GM19395 (cell line): ENCODE measurements at regions not wholly inside any gene's neighbourhood (a gene's known extent, or its start where the extent isn't known, plus 50 kb on each side); places are given as distances from the start of the nearest gene placed in this dataset.
"Not testable (repeated sequence)": the region's sequence is repeated elsewhere in the genome, so short reads cannot be mapped to it uniquely, and the experiment has no call there.

Source experiments
- ATAC-seq: cut with Tn5 transposase; IDR thresholded peaks from one replicate; pipeline ENCODE4 v1.9.1; 2021; ENCODE audit warnings: mild to moderate bottlenecking, moderate library complexity; ENCODE audit not compliant: unreplicated experiment

DNA sequence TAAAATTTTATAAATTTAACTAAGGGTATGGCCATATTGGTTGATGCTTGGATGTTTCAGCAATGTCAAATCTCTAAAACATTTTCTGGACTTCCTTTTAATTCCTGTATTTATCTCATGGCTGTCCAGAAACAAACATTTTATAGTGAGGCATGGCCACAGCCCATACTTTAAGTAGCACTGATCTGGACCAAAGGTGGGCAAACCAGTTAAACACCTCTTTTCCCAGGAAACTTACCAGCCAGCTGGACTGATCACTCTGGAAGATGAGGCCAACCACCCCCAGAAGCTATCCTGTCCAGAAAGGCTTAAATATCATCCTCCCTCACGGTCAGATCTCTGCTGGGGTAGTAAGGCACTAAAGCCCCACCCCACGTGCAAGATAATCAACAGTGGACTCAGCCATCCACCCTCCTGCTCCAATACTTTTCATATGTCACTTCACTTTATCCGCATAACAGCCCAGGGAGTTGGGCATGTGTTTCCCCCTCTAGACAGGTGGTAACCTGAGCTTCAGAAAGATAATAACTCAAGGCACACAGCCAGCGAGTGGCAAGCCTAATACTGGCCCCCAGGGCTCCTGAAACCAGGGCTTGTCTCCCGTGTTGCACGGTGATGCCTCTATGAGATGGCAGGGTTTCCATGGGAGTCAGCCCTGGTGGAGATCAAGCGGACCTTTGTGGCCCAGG is 120.5 kb upstream of the NGF start:
- ATAC-seq, result no peak

DNA sequence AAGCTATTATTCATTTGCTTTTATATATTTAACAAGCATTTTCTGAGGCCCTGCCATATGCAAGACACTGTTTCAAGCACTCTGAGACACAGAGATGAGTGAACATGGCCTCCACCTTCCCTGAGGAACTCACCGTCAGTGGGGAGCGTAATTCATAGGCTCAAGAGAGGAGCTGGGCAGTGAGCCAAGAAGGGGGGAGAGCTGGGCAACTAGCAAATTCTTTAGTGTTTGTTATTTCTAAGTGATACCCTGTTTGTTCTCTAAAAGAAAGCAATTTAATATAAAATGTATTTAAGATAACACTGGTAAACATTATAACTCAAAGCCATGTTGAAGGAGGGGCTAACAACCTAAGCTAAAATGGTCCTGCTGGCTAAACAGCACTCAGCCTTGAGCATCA is 119.2 kb upstream of the NGF start:
- ATAC-seq, result no peak

DNA sequence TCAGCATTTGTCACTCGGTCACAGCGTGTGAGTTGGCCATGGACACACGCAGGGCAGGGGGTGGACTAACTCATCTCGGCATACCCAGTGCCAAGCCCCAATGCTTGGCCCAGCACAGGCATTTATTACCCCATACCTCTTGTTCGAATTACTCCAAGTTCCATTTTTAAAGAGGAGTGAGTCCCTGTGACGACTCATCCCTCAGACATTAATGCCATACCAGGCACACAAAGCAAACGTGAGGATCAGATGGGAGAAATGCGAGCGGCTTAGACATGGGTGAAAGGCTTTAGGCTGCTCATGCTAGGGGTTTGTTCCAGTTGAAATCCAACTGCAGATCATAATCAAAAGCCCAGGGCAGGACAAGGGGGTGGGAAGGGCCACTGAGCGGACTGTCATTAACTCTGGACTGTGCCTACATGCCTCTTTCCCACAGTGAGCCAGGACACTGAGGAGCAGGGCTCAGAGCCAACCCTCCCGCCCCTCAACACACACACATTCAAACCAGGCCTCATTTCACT is 118.5 kb upstream of the NGF start:
- no peak for ATAC-seq

DNA sequence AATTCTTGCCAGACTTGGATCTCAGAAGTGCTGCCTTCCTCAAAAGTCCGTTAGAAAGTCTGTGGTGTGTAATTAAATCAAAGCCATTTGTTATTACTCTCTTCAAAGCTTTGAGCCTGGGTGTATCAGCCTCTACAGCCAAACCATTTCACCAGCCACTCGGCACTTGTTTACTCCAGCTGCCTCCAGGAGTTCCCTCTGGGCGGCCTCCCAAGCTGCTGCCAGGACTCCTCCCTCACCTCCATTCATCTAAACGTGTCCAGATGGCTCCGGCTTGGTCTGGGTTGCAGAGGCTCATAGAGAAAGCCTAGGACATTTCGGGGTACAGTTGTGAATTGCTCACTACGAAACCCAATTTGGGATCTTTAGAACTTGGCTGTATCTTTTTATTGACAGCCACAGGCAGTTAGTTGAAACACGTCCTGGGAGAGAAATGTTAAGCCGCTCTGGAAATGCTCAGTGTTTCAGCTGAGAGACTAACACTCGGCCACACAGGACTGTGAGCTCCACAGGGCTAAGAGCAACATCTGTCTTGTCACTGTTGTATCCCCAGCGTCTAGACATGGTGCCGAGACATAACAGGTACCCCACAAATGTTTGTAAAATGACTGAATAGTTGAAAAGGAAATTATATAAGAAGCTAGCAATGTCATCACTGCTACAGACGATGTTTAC is 116.9 kb upstream of the NGF start:
- ATAC-seq, result no peak

DNA sequence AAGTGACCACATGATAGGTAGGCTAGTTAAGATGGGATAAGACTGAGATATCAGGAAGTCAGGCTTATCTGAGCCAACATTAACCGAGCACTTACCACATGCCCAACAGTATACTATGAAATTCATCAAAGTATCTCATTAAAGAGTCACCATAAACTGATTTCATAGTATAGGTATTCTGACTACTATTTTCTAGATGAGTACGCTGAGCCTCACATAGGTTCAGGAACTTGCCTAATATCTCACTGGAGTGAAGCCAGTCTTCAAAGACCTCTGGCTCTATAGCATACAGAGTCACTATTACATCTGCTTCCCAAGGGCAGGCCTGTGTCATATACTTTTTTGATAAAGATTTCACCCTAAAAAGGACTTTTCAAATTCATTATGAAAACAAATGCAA is 115.6 kb upstream of the NGF start:
- ATAC-seq, result no peak

DNA sequence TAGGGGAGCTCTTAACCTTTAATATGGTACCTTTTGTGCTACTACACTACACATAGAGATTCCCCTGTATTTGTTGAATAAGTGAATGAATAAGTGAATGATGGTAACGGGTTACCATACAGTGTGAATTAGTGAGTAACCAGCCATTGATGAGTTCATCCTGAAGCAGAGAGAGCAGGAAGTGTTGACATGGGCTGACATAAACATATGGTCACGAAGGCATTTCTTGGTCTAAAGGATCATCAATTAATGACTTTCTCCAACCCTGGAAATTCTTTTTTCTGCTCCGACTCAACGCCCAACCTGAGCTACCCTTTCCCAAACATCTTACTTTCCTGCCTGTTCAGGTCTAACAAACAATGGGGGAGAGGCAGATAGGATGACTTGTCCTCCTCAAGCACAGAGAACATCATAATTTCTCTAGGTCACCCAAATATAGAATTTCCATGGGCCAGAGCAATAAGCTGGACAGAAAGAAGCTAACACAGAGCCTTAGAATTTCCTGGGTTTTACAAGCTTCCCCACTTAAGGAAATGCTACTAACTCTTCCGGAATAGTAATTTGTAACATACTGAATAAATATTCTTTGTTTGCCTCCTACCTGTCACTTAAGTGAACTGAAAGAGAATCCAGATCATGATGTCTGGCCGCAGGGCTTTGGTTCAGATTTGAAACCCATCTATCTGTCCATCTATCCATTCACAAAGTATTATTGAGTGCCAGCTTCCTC is 114.7 kb upstream of the NGF start:
- ATAC-seq, result no peak

DNA sequence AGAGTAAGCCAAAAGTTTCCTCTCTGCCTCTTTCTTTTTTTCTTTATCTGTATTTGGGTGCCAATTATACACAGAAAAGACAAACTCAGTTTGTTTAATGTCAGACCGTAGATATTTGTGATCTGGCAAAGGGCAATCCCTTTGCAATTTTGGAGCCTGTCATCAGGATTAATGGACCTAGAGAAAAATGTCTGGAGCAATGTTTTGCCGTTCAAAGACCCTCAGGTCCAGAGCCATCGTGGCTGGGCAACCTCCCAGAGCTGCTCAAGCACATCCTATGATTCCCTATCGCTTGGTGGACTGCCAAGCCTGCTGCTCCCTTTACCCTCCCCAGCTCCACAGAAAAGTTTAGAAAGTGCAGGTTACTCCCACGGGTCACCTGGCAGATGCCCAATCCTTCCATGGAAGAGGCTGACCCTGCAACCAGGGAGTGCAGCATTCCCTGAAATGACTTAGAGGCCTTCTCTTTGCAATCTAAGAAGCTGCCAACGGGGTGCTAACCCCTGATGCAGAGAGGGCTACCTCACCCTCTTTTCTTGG is 112.5 kb upstream of the NGF start:
- no peak for ATAC-seq

DNA sequence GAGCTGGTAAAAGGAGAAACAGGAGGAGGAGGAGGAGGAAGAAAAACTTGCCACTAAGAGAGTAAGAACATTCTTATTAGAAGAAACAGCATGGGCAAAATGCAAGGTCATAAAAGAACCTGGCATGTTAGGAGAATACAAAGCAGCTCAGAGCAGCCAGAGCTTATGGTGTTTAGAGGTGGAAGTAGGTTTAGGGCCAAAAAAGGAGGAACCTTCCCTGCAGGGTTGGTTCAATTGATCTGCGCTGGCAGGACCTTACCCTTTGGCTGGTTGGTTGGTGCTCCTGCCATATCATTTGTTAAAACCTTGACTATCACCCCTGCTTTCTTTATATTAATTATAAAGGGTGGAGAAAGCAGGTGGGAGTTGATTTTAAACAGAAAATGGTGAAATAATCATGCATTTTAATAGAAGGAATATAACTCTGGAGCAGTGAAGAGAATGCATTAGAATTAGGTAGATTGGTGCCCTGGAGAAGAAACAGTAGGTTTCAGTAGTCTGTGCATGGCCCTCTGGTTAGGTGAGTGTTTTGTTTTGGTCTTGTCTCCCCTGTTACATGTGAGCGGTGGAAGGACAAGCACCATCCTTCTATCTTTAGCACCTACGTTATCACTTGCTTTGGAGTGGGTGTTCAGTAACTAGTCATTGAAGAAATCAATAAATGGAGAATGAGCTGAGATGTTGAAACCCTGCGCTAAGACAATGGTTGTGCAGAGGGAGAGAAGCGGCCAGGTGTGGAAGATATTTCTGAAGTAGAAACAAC is 110.4 kb upstream of the NGF start:
- ATAC-seq, result no peak

DNA sequence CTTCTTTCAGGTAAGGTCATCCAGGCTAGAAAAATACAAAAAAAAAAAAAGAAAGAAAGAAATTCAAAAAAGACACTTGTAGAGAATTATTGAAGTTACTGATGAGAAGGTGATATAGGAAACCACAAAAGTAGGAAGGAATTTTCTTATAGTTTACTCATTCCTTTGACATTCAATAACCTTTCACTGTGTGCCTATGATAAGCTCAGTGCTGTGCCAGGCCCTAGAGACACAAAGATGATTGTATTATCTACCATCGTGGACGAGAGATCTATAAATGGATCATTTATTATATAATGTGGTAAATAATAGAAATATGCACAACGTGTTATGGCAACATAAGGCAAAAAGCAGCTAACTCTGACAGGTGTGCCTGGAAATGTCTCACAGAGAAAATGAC is 109.6 kb upstream of the NGF start:
- no peak for ATAC-seq

DNA sequence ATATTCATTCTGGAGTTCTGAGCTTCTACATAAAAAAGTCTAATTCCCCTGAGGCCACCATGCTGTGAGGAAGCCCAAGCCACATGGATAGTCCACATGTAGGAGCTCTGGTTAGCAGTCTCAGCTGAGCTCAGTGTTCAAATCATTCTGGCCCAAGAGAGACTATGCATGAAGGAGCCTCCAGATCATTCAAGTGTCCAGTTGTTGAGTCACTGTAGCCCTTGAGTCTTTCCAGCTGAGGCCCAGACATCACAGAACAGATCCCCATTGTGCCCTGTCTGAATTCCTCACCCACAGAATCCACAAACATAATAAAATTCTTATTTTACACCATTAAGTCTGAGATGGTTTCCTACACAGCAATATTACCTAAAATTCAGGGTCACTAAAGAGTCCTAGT is 107.0 kb upstream of the NGF start:
- ATAC-seq, result no peak

DNA sequence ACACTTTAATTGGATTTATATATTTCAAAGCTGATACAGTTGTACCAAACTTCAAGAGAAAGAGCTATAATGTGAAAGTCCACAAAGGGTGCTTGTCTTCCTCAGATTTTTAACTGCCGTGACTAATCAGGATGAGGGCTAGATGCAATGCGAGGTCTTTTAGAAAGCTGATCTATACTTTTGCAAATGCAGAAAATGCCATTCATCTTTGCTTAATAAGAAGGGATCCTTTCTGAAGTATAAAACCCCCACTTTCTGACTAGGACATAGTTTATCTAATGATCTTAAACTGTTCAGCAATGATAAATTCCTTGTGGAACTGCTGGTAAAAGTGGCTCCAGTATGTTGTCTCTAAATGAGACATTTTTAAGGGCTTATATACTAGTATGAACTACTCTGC is 102.7 kb upstream of the NGF start:
- ATAC-seq, result no peak

DNA sequence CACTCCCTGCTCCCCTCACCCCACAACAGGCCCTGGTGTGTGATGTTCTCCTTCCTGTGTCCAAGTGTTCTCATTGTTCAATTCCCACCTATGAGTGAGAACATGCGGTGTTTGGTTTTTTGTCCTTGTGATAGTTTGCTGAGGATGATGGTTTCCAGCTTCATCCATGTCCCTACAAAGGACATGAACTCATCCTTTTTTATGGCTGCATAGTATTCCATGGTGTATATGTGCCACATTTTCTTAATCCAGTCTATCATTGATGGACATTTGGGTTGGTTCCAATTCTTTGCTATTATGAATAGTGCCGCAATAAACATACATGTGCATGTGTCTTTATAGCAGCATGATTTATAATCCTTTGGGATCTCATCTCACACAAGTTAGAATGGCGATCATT is 101.5 kb upstream of the NGF start:
- ATAC-seq, result not testable (repeated sequence)

DNA sequence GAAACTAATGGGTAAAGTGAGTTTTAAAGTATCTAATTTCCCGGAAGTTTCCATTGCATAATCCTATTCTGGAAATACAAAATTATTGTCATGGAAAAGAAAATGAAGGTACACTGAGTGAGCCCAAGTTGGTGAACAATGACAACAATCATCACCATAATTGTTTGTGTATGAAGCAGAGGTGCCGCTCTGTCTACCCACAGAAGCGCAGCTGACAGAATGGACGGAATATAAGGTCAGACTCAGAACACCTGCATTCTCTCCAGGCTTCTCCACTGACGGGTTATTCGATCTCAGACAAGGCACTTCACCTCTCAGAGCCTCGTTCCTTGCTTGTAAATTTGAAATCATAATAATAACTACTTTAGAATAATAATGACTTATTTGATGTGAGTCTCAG is 99.1 kb upstream of the NGF start:
- no peak for ATAC-seq

DNA sequence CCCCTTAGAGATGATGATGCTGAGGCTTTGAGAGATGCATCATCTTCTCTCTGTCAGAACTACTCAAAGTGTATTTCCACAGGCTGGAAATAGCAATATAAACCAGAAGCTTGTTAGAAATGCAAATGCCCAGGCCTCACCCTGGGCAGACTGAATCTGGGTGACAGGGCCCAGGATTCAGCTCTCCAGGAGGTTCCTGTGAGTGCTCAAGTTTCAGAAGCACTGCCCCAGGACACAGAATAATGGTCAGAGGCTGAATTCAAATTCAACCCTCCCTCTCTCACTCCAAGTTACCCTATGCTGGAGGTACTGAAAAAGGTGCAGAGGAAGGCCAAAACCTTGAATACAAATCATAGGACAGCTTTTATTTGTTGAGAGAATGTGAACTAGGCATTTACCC is 98.5 kb upstream of the NGF start:
- ATAC-seq, result no peak

DNA sequence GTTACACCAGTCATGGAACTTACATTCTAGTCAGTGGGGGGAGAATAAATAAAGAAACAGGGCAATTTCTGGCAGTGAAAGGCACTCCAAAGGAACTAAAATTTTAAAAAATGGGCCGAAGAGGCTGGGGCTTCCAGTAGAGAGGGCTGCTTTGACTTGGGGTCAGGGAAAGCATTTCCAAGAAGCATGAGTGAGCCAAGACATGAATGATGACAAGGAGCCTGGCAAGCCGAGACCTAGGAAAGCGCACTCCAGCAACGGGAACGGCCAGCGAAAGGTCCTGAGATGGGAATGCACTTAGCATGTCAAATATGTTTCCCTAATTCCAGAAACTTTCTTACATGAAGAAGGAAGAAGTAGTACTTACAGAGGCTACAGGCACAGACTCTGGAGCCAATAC is 95.4 kb upstream of the NGF start:
- no peak for ATAC-seq

DNA sequence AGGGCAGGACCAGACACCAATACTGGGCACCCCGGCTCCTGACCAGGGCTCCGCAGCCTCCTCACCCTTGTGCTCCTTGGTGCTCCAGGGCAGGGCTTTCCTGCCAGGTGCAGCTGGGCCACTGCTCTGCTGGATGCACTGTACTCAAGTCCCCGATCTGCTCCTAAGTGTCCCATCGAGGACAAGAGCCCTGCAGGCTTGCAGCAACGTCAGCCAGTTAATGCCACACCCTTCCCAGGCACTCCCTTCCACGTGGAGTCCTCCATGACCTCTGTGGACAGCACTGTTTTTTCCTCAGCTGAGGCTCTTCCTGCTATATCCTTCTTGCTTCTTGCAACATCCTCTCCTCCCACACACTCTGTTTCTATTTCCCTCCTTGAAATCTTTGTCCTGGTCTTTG is 94.0 kb upstream of the NGF start:
- no peak for ATAC-seq

DNA sequence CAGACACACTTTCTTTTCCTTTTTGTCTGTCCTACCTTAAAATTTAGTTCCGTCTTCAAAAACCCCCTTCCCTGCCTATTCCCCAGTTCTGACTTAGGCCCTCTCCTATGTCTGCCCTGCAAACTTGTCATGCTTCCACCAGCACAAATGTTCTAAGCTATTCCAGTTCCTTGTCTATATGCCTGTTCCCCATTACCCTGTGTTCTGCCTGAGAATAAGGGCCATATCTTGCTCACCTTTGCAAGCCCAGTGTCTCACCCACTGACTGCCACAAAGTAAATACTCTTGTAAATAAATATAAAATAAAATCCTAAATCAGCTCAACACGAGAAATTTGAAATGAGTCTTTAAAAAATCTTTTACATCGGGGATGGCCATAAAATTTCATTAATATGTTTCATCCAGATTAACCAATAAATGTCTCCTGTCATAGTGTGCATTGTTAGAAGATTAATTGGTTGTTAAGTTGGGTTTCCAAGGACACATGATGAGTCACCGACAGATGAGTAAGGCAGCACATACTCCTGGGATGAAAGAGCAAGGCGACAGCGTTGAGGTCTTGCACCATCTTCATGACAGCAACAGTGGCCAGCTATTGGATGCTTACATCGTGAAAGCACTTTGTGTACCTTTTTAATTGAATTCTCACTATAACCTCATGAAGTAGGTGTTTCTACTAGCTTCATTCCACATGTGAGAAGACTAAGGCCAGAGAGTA is 92.6 kb upstream of the NGF start:
- no peak for ATAC-seq

DNA sequence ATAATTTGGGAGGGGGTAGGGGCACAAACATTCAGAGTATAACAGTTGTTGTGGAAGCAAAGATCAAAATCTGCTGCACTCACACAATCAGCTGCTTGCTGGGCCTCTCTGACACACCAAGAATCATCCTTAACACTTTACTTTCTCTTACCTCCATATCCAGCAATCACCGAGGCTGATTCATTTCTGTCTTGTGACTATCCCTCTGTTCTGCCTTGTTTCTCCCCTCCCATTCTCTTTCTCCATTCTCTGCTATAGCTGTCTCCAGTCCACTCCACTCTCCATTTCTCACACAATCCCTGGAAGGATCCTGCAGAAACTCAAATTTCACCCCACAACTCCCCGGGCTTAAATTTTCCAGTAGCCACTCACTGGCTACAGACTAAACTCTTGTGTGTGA is 91.8 kb upstream of the NGF start:
- ATAC-seq, result no peak

DNA sequence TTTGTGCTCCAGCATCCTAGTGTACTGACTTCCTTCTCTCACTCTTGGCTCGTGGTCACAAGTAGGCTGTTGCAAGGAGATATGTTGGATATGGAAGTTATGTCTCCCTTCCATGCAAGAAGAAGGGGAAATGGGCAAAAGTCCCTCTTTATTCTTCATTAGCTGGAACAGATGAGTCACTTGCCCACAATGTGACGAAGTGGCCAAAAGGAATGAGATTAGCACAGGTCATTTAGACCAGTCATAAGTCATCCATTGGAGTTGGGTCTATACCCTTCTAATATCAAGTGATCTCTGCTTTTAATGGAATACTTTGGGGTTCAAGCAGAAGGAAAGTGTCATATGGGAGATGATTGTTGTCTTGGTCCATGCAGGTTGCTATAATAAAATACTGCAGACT is 91.2 kb upstream of the NGF start:
- no peak for ATAC-seq

DNA sequence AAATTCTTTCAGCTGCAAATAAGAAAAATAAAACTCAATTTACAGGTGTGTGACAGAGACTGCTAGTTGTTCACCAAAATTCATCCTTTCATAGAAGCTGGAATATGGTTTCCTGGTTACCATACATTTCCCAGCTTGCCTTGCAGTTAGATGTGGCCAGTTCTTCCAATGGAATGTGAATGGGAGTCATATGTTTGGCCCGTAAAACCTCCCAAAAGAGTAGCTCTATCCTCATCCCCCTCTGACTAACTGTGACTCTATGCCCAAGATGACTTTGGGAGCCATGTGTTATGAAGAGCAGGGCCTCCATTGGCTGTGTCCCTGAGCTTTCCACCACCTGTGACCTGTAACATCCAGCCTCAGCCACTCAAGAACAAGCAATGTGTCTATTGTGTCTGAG is 90.6 kb upstream of the NGF start:
- ATAC-seq, result no peak
